Stimulated activated effector memory CD8-positive, alpha-beta T cell treated with anti-CD3 and anti-CD28 coated beads, Interleukin-12 subunit alpha, Interleukin-12 subunit beta, amount 100 ng/mL, for 72 hours (primary cell): ENCODE measurements at regions not wholly inside any gene's neighbourhood (a gene's known extent, or its start where the extent isn't known, plus 50 kb on each side); places are given as distances from the start of the nearest gene placed in this dataset.
"Not testable (repeated sequence)": the region's sequence is repeated elsewhere in the genome, so short reads cannot be mapped to it uniquely, and the experiment has no call there.

Source experiments
- ATAC-seq: fragments of 150-1000 bp; cut with Tn5 transposase; 2 replicates; pipeline ENCODE4 v1.10.0; 2021
- DNase-seq, 2 donors: peaks; one replicate each; pipeline ENCODE4 v3.0.0; 2021 to 2022; ENCODE audit warnings: low spot score in 2 of 2
- H3K27ac Mint-ChIP-seq: one replicate; pipeline ENCODE4 v1.8.0; 2022; ENCODE audit warnings: mild to moderate bottlenecking, mixed read lengths
- H3K36me3 Mint-ChIP-seq: one replicate; pipeline ENCODE4 v1.8.0; 2022; ENCODE audit warnings: mild to moderate bottlenecking, mixed read lengths
- H3K4me1 Mint-ChIP-seq: one replicate; pipeline ENCODE4 v1.8.0; 2022; ENCODE audit warnings: mixed read lengths
- H3K4me3 Mint-ChIP-seq: one replicate; pipeline ENCODE4 v1.8.0; 2022; ENCODE audit warnings: mild to moderate bottlenecking, mixed read lengths
- H3K9me3 Mint-ChIP-seq: one replicate; pipeline ENCODE4 v1.8.0; 2022; ENCODE audit warnings: mixed read lengths

DNA sequence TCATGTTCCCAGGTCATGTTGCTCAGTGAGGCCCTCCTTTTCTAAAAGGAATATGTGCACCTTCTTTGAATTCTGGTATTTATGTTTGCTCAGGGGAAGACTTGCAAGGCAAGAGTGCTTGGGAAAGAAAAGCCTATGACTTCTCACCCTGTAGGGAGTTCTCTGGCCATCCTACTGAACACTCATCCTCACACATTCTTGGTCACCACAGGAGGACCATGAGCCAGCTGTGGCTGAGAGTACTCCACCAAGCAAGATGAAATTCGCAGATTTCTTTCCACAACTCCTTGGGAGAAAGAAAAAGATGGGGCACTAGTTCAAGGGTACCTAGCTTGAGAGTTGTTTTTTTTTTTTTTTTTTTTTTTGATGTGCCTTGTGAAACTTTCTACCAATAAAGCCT lies 179.6 kb downstream of the FZD1 start:
- H3K36me3 Mint-ChIP-seq, result no peaks in the 10 kb centered on the region
- peaks cover 26% of the 10 kb centered on the region for H3K9me3 Mint-ChIP-seq
- no peak for ATAC-seq
- no peak overlapping the region for H3K27ac Mint-ChIP-seq
- H3K4me3 Mint-ChIP-seq, result no peak overlapping the region
- H3K4me1 Mint-ChIP-seq, result no peaks in the 10 kb centered on the region
- no peak for DNase-seq

DNA sequence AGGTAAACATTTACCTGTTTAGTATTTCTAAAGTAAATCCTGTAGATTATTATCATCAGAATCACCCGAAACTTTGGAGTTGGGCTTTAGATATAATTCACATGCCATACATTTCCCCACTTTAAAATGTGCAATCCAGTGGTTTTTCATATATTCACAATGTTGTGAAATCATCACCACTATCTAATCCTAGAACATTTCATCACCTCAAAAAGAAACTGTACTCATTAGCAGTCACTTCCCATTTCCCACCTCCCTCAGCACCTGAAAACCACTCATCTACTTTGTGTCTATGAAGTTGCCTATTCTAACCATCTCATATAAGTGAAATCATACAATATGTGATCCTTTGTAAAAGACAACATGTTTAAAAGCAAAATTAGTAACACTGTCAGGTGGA lies 182.6 kb downstream of the FZD1 start:
- ATAC-seq (no peak), DNase-seq (no peak)
- no peak overlapping the region for H3K4me3 Mint-ChIP-seq
- no peaks in the 10 kb centered on the region for H3K36me3 Mint-ChIP-seq
- H3K9me3 Mint-ChIP-seq, result peaks cover 27% of the 10 kb centered on the region
- no peak overlapping the region for H3K27ac Mint-ChIP-seq
- no peaks in the 10 kb centered on the region for H3K4me1 Mint-ChIP-seq

DNA sequence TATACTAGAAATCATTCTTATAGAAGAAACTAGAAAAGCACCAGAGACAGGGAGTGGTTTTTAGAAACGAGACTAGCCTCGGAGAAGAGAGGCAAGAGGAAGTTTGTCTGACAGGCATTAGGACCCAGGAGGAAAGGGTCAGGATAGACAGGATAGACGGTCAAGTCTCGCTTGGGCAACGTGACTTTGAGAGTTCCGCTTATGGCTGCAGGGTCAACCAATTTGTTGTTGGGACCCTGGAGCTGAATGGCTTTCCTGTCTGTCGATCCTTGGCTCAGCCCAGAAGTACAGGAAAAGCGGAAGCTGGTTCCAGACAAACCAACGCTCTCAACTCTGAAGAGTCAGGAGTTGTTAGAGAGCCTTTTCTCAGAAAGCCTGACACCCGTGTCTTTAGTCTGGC lies 191.2 kb downstream of the FZD1 start:
- DNase-seq (no peak), ATAC-seq (no peak)
- Mint-ChIP-seq H3K9me3 (peaks cover 7% of the 10 kb centered on the region), H3K36me3 (no peaks in the 10 kb centered on the region), H3K4me1 (no peaks in the 10 kb centered on the region), H3K27ac (no peak overlapping the region), H3K4me3 (no peak overlapping the region)

DNA sequence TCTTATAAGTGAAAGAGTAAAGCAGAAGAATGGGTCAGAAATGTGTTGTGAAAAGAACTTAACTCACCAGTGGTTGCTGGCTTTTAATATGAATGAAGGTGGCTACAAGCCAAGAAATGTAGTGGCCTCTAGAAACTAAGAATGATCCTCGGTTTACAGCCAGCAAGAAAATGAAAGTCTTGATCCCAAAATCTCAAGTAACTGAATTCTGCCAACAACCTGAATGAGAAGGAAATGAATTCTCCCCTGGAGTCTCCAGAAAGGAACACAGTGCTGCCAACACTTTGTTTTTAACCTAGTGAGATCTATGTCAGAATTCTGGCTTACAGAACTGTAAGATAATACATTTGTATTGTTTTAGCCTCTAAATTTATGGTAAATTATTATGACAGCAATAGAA lies 193.0 kb downstream of the FZD1 start:
- Mint-ChIP-seq H3K27ac (no peak overlapping the region), H3K9me3 (peaks cover 7% of the 10 kb centered on the region), H3K4me1 (no peaks in the 10 kb centered on the region), H3K36me3 (no peaks in the 10 kb centered on the region), H3K4me3 (no peak overlapping the region)
- DNase-seq (no peak), ATAC-seq (no peak)

DNA sequence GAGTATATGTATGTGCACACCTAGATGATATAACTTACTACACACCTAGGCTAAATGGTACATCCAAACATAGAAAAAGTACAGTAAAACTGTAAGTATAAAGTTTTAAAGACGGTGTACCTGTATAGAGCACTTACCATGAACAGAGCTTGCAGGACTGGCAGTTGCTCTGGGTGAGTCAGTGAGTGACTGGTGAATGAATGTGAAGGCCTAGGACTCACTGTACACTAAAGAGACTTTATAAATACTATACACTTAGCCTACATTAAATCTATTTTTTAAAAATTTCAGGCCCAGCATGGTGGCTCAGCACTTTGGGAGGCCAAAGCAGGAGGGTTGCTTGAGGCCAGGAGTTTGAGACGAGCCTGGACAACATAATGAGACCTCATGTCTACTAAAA lies 195.3 kb downstream of the FZD1 start:
- Mint-ChIP-seq H3K9me3 (peaks cover 7% of the 10 kb centered on the region), H3K4me1 (no peaks in the 10 kb centered on the region), H3K4me3 (no peak overlapping the region), H3K27ac (no peak overlapping the region), H3K36me3 (no peaks in the 10 kb centered on the region)
- ATAC-seq (no peak), DNase-seq (no peak)

DNA sequence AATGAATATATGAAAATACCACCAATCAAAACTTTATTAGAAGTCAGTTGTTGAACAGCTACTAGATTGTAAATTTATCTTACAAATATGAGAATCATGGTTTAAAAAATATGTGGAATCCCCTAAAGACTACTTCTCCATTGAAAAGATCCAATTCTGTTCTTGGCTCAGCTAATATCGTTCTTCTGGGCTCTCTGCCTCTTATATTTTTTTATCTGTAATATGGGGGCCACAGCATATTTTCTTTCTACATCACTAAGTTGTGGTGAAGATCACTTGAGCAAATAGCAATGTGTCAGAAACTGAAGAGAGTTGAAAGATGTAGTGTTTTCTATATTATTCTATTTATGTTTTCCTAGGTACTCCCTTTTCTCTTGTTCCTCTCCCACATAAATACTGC lies 198.1 kb downstream of the FZD1 start:
- H3K36me3 Mint-ChIP-seq, result no peaks in the 10 kb centered on the region
- H3K4me1 Mint-ChIP-seq, result no peaks in the 10 kb centered on the region
- no peak overlapping the region for H3K27ac Mint-ChIP-seq
- DNase-seq (no peak), ATAC-seq (no peak)
- no peak overlapping the region for H3K4me3 Mint-ChIP-seq
- peaks cover 7% of the 10 kb centered on the region for H3K9me3 Mint-ChIP-seq

DNA sequence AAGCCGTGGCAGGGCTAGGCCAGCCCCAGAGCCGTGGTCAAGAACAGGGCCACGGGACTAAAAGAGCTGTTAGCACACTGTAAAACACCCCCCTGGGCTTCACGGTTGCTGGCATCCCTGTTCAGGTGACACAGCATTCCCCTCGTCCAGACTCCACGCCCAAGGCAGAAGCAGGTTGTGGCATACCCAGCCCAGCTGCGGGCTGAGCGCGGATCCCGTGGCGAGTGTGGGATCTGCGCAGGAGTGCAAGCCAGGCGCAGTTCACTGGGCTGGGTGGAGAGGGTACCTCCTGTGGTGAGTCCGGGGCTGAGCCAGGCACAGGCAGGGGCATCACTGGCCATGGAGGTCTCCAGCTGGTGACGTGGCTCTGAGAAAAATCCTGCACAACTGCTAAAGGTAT lies 199.1 kb downstream of the FZD1 start:
- Mint-ChIP-seq H3K4me3 (no peak overlapping the region), H3K27ac (no peak overlapping the region), H3K36me3 (no peaks in the 10 kb centered on the region), H3K4me1 (no peaks in the 10 kb centered on the region), H3K9me3 (no peaks in the 10 kb centered on the region)
- ATAC-seq, result no peak
- DNase-seq, result no peak

DNA sequence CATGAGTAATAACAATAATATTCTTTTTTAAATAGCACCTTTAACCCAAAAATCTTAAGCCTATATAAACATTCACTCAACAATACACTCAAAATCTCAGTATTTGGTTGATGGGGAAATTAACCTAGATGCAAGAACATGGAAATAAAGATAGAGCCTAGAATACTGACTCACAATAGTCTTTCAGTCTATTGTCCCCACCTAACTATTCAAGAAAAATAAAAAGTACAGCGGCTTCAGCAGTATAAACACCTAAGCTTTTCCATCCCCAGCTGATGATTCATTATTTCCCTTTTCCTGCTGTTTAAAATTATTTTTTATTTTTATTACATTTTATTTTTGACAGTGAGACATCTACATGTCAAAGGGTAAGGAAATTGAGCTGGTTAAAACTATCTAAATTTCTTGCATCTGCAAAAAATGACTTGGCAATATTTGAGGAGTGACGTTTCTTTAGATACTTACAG lies 201.4 kb downstream of the FZD1 start:
- Mint-ChIP-seq H3K9me3 (peaks cover 7% of the 10 kb centered on the region), H3K4me1 (no peaks in the 10 kb centered on the region), H3K36me3 (no peaks in the 10 kb centered on the region), H3K4me3 (no peak overlapping the region), H3K27ac (no peak overlapping the region)
- DNase-seq (no peak), ATAC-seq (no peak)

DNA sequence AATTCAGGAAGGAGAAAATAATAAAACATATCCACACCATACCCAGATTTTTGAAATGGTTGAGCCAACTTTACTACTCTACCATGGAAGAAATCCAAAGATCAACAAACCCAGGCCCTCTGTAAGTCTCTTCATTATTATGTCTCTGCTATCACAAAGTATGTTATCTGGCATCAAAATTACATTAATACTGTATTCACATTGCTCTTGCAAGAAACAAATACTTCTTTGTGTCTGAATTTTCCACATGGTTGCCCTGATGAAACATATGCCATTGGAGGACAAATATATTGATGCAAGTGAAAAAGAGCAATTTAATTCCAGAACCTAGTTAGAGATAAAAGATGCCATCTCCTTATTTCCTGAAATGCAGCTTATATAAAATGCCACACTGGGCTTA lies 204.0 kb downstream of the FZD1 start:
- ATAC-seq (no peak), DNase-seq (no peak)
- Mint-ChIP-seq H3K4me1 (no peaks in the 10 kb centered on the region), H3K36me3 (no peaks in the 10 kb centered on the region), H3K9me3 (peaks cover 7% of the 10 kb centered on the region), H3K4me3 (no peak overlapping the region), H3K27ac (no peak overlapping the region)

DNA sequence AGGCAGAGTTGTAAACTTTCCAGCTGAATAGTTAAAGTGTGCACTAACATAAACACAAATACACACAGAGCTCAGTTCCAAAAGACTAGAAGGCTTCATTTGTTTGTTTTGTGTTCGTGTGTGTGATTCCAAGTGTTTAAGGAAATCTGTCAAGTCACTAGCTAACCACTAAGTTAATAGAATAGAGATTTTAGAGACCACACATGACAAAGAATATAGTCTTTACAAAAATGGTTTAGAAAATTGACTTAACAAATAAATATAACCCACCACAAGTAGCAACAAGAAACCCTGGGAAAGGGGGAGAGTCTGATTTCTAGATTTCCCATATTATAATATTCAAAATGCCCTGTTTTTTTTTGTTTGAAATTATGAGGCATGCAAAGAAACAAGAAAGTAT lies 209.4 kb downstream of the FZD1 start:
- Mint-ChIP-seq H3K9me3 (peaks cover 15% of the 10 kb centered on the region), H3K36me3 (no peaks in the 10 kb centered on the region)
- DNase-seq, result no peak

DNA sequence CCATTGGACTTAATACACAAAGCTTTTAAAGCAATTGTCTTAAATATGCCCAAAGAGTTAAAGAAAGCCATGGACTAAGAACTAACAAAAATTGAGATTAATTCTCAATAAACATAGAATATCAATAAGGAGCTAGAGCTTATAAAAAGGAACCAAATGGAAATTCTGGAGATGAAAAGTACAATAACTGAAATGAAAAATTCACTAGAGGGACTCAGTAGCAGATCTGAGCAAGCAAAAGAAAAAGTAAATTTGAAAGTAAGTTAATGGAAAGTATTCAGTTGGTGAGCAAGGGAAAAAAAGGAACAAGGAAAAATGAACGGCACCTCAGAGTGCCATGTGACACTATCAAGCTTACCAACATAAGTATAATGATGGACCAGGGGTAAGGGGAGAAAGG lies 209.8 kb downstream of the FZD1 start:
- Mint-ChIP-seq H3K27ac (no peak overlapping the region), H3K9me3 (peaks cover 15% of the 10 kb centered on the region), H3K4me1 (no peaks in the 10 kb centered on the region), H3K36me3 (no peaks in the 10 kb centered on the region), H3K4me3 (no peak overlapping the region)
- DNase-seq (no peak), ATAC-seq (no peak)

More for the DNA sequence above, 209.4 kb downstream of the FZD1 start:
- ATAC-seq, result no peak
- Mint-ChIP-seq H3K27ac (no peak overlapping the region), H3K4me1 (no peaks in the 10 kb centered on the region), H3K4me3 (no peak overlapping the region)

DNA sequence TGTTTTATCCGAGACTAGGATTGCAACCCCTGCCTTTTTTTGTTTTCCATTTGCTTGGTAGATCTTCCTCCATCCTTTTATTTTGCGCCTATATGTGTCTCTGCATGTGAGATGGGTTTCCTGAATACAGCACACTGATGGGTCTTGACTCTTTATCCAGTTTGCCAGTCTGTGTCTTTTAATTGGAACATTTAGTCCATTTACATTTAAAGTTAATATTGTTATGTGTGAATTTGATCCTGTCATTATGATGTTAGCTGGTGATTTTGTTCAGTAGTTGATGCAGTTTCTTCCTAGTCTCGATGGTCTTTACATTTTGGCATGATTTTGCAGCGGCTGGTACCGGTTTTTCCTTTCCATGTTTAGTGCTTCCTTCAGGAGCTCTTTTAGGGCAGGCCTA lies 216.2 kb downstream of the FZD1 start:
- not testable (repeated sequence) for H3K4me3 Mint-ChIP-seq, H3K9me3 Mint-ChIP-seq, H3K36me3 Mint-ChIP-seq, H3K4me1 Mint-ChIP-seq, H3K27ac Mint-ChIP-seq, ATAC-seq, DNase-seq

DNA sequence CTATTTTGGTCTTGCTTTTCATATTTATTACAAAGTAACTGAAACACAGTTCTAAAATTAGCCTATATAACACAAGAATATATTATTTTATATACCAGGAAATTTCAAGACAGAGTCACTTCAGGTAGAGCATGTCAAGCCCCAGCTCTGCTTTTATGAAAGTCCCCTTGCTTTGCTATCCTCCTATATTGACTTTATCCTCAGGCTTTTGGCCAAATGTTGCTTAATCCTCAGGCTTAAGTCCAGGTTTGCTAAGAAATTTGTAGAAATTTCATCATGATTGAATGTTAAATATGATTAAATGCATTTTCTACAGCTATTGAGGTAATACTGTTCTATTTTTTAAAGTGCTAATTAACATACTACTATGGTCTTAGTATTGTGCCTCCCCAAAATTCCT lies 227.6 kb downstream of the FZD1 start:
- DNase-seq (no peak), ATAC-seq (no peak)
- Mint-ChIP-seq H3K4me3 (no peak overlapping the region), H3K9me3 (peaks cover 18% of the 10 kb centered on the region), H3K27ac (no peak overlapping the region), H3K4me1 (no peaks in the 10 kb centered on the region), H3K36me3 (no peaks in the 10 kb centered on the region)

DNA sequence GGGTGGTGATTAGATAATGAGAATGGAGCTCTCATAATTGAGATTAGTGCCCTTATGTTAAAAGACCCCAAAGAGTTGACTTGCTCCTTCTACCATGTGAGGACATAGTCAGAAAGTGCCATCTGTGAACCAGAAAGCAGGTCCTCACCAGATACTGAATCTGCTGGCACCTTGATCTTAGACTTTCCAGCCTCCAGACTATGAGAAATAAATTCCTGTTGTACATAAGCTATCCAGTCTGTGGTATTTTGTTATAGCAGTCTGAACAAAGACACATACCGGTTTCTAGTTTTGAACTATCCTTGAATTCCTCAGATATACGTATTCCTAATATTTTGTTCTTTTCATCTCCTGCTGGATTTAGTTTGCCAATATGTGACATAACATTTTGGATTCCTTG lies 228.1 kb downstream of the FZD1 start:
- DNase-seq (no peak), ATAC-seq (no peak)
- H3K4me1 Mint-ChIP-seq, result no peaks in the 10 kb centered on the region
- H3K4me3 Mint-ChIP-seq, result no peak overlapping the region
- H3K9me3 Mint-ChIP-seq, result peaks cover 17% of the 10 kb centered on the region
- no peak overlapping the region for H3K27ac Mint-ChIP-seq
- H3K36me3 Mint-ChIP-seq, result no peaks in the 10 kb centered on the region

DNA sequence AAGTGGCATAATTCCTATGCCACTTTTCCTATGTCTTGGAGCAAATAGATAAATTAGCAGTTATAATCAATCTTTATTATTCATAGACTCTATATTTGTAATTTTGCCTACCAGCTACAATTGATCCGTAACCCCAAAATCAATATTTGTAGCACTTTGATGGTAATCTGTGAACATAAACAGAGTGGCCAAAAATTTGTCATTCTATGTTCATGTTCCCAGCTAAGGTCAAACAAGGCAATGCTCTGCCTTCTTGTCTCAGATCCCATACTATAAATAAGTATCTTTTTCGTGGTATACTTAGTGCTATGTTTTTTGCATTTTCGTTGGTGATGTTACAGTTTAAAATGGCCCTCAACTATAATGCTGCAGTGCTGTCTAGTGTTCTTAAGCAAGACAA lies 228.5 kb downstream of the FZD1 start:
- DNase-seq, result no peak
- no peaks in the 10 kb centered on the region for H3K36me3 Mint-ChIP-seq
- H3K4me1 Mint-ChIP-seq, result no peaks in the 10 kb centered on the region
- H3K27ac Mint-ChIP-seq, result no peak overlapping the region
- H3K4me3 Mint-ChIP-seq, result no peak overlapping the region
- ATAC-seq, result no peak
- H3K9me3 Mint-ChIP-seq, result peaks cover 16% of the 10 kb centered on the region

DNA sequence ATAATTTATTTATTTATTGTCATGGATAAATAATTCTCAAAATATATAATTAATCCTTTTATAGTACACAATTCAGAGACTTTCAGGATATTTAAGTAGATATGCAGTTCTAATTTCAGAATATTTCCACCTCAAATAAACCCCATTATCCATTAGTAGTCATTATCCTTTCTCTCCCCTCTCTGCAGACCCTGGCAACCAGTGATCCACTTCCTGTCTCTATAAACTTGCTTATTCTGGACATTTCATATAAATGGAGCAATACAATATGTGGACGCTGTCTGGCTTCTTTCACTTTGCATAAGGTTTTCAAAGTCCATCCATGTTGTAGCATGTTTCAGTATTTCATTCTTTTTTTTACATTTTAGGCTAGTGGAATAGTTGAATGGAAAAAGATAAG lies 230.2 kb downstream of the FZD1 start:
- ATAC-seq (no peak), DNase-seq (no peak)
- no peaks in the 10 kb centered on the region for H3K4me1 Mint-ChIP-seq
- no peak overlapping the region for H3K4me3 Mint-ChIP-seq
- H3K9me3 Mint-ChIP-seq, result peaks cover 16% of the 10 kb centered on the region
- H3K27ac Mint-ChIP-seq, result no peak overlapping the region
- no peaks in the 10 kb centered on the region for H3K36me3 Mint-ChIP-seq

DNA sequence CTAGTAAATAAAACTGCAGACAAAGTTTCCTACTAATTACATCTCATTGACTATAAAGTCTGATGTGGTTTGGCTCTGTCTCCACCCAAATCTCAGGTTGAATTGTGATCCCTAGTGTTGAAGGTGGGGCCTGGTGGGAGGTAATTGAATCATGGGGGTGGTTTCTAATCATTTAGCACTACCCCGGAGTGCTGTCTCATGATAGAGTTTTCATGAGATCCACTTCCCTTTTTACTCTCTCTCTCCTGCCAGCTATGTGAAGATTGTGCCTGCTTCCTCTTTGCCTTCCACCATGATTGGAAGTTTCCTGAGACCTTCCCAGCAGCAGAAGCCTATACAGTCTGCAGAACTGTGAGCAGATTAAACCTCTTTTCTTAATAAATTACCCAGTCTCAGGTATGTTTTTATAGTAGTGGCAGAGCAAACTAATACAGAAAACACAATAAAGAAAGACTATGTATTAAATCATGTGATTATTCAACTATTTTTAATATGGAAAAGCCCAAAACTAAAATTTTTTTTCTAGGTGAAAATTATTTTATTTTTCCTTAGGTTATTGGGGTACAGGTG lies 232.1 kb downstream of the FZD1 start:
- no peak for ATAC-seq
- no peaks in the 10 kb centered on the region for H3K4me1 Mint-ChIP-seq
- H3K27ac Mint-ChIP-seq, result no peak overlapping the region
- no peak overlapping the region for H3K4me3 Mint-ChIP-seq
- H3K9me3 Mint-ChIP-seq, result peaks cover 11% of the 10 kb centered on the region
- no peak for DNase-seq
- no peaks in the 10 kb centered on the region for H3K36me3 Mint-ChIP-seq
